K562 (cell line): ENCODE measurements at regions not wholly inside any gene's neighbourhood (a gene's known extent, or its start where the extent isn't known, plus 50 kb on each side); places are given as distances from the start of the nearest gene placed in this dataset.

Experiments used
- ATAC-seq: fragments of 200-7000 bp; cut with Tn5 transposase; 3 replicates; pipeline ENCODE4 v1.9.1; 2020; ENCODE audit warnings: moderate library complexity
- BruUV-seq: library from RNA; stranded (reverse); fragments of 400-500 nt; replicated peaks from 2 replicates; lab custom pipeline; 2021; lab: Mats Ljungman, UMichigan
- CTCF ChIA-PET: fragments of 300-600 bp; formaldehyde crosslinking; extraction: SDS; loops from one replicate; lab custom pipeline; 2021; ENCODE audit warnings: low intra/inter-chr PET ratio; lab: Yijun Ruan, JAX
- POLR2A ChIA-PET: fragments of 300-600, 350-650 bp; sonication (Branson Sonifier 250); formaldehyde crosslinking; extraction: SDS; loops from one replicate; lab custom pipeline; 2021; ENCODE audit warnings: antibody characterized with exemption, inconsistent platforms; lab: Yijun Ruan, JAX
- DNase-seq, 4 experiments: peaks; one replicate each; pipeline versions ENCODE4 v3.0.0 to v3.0.0-alpha.2; 2011 to 2018; ENCODE audit warnings: low spot score in 3 of 4, mixed read lengths in 3 of 4; ENCODE audit errors: extremely low read depth in 1 of 4
- FAIRE-seq: peaks from 2 replicates; lab custom pipeline; 2011; peaks lifted over from hg19 to GRCh38; lab: Jason Lieb, UNC
- H2AFZ ChIP-seq: 2 replicates; pipeline ENCODE4 v1.6.0; 2011; ENCODE audit warnings: low read depth, low read length, control low read depth, inconsistent platforms
- H3K27ac ChIP-seq: fragments of 200-600 bp; 3 replicates; pipeline ENCODE4 v1.8.0; 2011; ENCODE audit warnings: low read depth, mild to moderate bottlenecking, control low read depth, inconsistent platforms, low read length, moderate library complexity, mixed read lengths; ENCODE audit errors: extremely low read depth
- H3K27me3 ChIP-seq, 2 experiments: fragments of 300-600 bp in 1 of 2; 2 replicates in 1 of 2; 3 replicates in 1 of 2; pipeline versions ENCODE4 v1.6.0 to v1.8.0; 2011; ENCODE audit warnings: inconsistent platforms in 2 of 2, low read length in 2 of 2, mild to moderate bottlenecking in 1 of 2, mixed read lengths in 1 of 2, moderate library complexity in 1 of 2; ENCODE audit not compliant: control insufficient read depth in 2 of 2, insufficient read depth in 2 of 2
- H3K36me3 ChIP-seq: fragments of 300-600 bp; 3 replicates; pipeline ENCODE4 v1.8.0; 2011; ENCODE audit warnings: mild to moderate bottlenecking, low read length, inconsistent platforms; ENCODE audit not compliant: control insufficient read depth, insufficient read depth
- H3K4me1 ChIP-seq, 2 experiments: fragments of 200-600 bp in 1 of 2; replicated peaks in 1 of 2; 2 replicates in 1 of 2; 3 replicates in 1 of 2; pipeline versions ENCODE4 v1.5.1 to v1.8.0; 2011; ENCODE audit warnings: inconsistent platforms in 2 of 2, low read length in 2 of 2, mild to moderate bottlenecking in 1 of 2, mixed read lengths in 1 of 2, moderate library complexity in 1 of 2; ENCODE audit not compliant: control insufficient read depth in 2 of 2, insufficient read depth in 2 of 2
- H3K4me2 ChIP-seq: 2 replicates; pipeline ENCODE4 v1.6.1; 2011; ENCODE audit warnings: low read length, control low read depth, inconsistent platforms, mixed read lengths; ENCODE audit not compliant: insufficient read depth
- H3K4me3 ChIP-seq: fragments of 200-600 bp; sonication (generic), shearing (Covaris generic); 2 replicates; pipeline ENCODE4 v1.5.1; 2016; ENCODE audit warnings: control low read depth, inconsistent platforms
- H3K79me2 ChIP-seq: fragments of 200-600 bp; 3 replicates; pipeline ENCODE4 v1.8.0; 2011; ENCODE audit warnings: low read length, inconsistent platforms; ENCODE audit not compliant: control insufficient read depth, insufficient read depth
- H3K9ac ChIP-seq, 2 experiments: 2 replicates each; pipeline versions ENCODE4 v1.6.0 to v1.6.1; 2011; ENCODE audit warnings: low read depth in 2 of 2, low read length in 2 of 2, control low read depth in 1 of 2, inconsistent platforms in 1 of 2, mild to moderate bottlenecking in 1 of 2, mixed read lengths in 1 of 2; ENCODE audit not compliant: insufficient read depth in 1 of 2
- H3K9me1 ChIP-seq: one replicate; pipeline ENCODE4 v1.6.0; 2011; ENCODE audit warnings: inconsistent platforms, mild to moderate bottlenecking, low read length, moderate library complexity; ENCODE audit not compliant: control insufficient read depth, insufficient read depth
- H3K9me3 ChIP-seq: replicated peaks from 2 replicates; pipeline ENCODE4 v1.5.1; 2011; ENCODE audit warnings: low read depth, low read length, inconsistent platforms; ENCODE audit not compliant: control insufficient read depth, insufficient read depth
- H4K20me1 ChIP-seq: replicated peaks from 2 replicates; pipeline ENCODE4 v1.6.1; 2011; ENCODE audit warnings: low read length, inconsistent platforms, mixed read lengths; ENCODE audit not compliant: control insufficient read depth, insufficient read depth
- ADNP ChIP-seq: fragments of 200-800 bp; sonication (Bioruptor generic); IDR thresholded peaks from 2 replicates; pipeline ENCODE4 v1.6.1; 2016; ENCODE audit warnings: missing genetic modification characterization, missing compliant biosample characterization
- ETV5 ChIP-seq: sonication (generic); formaldehyde crosslinking; IDR thresholded peaks from 2 replicates; pipeline ENCODE4 v1.4.0; 2020; ENCODE audit warnings: low read depth, mild to moderate bottlenecking, missing genetic modification reagents
- MBD2 ChIP-seq: sonication (generic); IDR thresholded peaks from 2 replicates; pipeline ENCODE4 v1.6.1; 2016; ENCODE audit warnings: low read depth, borderline replicate concordance
- RHOXF2B ChIP-seq: fragments of 250-450 bp; sonication (Bioruptor Pico); conservative IDR thresholded peaks from 2 replicates; pipeline ENCODE4 v1.5.1; 2021
- TGIF2 ChIP-seq: sonication (generic); formaldehyde crosslinking; IDR thresholded peaks from 2 replicates; pipeline ENCODE4 v1.8.1; 2022; ENCODE audit warnings: mild to moderate bottlenecking, missing genetic modification reagents, moderate library complexity
- TSC22D4 ChIP-seq: fragments of 450-650 bp; IDR thresholded peaks from 2 replicates; pipeline ENCODE4 v1.6.1; 2016; ENCODE audit warnings: missing genetic modification characterization, missing biosample characterization, control low read depth
- ZNF140 ChIP-seq: fragments of 250-450 bp; sonication (Bioruptor Pico); IDR thresholded peaks from 2 replicates; pipeline ENCODE4 v1.8.0; 2021; ENCODE audit warnings: moderate library complexity, mild to moderate bottlenecking, inconsistent platforms
- ZNF445 ChIP-seq: fragments of 250-450 bp; sonication (Bioruptor Pico); IDR thresholded peaks from 2 replicates; pipeline ENCODE4 v1.4.0; 2020; ENCODE audit warnings: low read depth, mild to moderate bottlenecking, moderate library complexity
- ZNF644 ChIP-seq: fragments of 200-800 bp; sonication (Bioruptor generic); IDR thresholded peaks from 2 replicates; pipeline ENCODE4 v1.6.1; 2016; ENCODE audit warnings: low read depth, missing genetic modification characterization, missing compliant biosample characterization
- WGBS: fragments of 100-300 bp; shearing (Covaris generic); methylation state at CpG from one replicate; pipeline ENCODE4 v1.1.6; 2016; ENCODE audit warnings: low coverage, mixed read lengths; ENCODE audit not compliant: insufficient coverage; ENCODE audit errors: missing lambda C conversion rate; 5-methylcytosine and 5-hydroxymethylcytosine counted together
- in situ Hi-C: fragments of 300-500 bp; cut with MboI; formaldehyde crosslinking; loops from 4 replicates; pipeline ENCODE4 v1.15.0; 2018; ENCODE audit warnings: inconsistent platforms, mixed read lengths
- intact Hi-C: fragments of 100-400 bp; cut with micrococcal nuclease; formaldehyde crosslinking; loops from 2 replicates; pipeline ENCODE4 v1.14.2; 2022
- TF ChIP-seq, protein P1 (sequence below): IDR thresholded peaks from 2 replicates; pipeline ENCODE4 v1.6.1; 2014; ENCODE audit warnings: antibody characterized with exemption

DNA sequence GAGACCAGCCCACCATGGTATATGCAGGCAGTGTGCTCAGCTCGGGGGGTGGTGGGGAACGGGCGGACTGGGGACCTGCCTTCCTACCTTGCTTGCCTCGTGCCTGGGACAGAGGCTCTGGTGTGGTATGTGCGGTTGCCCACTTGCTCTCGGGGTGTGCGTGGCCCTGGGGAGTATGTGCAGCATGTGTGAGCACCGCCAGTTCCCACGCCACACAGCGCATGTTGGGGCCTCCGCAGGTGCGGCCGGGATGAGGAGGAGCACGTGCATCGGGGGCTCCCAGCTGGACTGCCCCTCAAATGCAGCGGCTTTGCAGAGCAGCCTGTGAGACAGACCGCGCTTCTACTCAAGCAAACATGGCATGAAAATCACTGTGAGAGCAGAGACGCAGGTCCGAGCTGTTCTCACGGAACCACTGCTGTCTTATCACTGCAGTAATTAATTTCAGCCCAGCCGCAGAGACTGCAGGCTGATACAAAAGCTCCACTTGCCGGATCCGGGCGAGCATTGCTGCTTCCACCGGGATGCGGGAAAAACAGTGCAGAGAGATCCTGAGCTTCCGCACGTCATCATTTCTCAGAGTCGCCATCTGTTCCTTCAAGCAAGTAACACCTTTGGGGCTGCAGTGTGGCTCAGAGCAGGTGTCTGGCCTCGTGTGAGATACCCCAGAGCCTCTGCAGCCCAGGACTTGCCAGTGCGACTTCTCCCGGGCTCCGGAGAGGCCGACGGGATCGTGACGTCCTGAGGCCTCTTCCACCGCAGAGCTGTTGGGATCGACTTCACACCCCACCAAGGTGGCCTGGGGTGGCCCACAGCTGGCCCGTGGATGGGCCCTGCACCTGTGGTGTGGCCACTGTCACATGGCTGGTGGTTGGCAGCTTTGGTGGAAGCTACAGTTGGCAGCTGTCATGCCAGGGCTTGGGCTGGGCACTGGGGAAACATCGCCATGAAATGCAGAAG is 92.6 kb upstream of the ACTRT2 start:
- Histone ChIP-seq H3K4me2 (no peak overlapping the region), H3K79me2 (no peaks in the 10 kb centered on the region), H3K36me3 (no peaks in the 10 kb centered on the region), H3K4me1 (no peaks in the 10 kb centered on the region; a peak in 1 of 5 replicates), H3K9ac (no peak overlapping the region; a peak in 1 of 4 replicates), H3K4me3 (no peak overlapping the region), H4K20me1 (peaks cover 3% of the 10 kb centered on the region; the same call in 1 of the 2 replicates), H3K27me3 (peaks cover 27 to 87% of the 10 kb centered on the region in 2 experiments; a peak in 3 of 5 replicates)
- BruUV-seq: no TSS peak
- DNase-seq: no peak
- FAIRE-seq: no peak
- no peak for ATAC-seq
- in situ Hi-C loops: no loop called here
- CTCF ChIA-PET: interaction anchor here (0.6 kb wide), 1 partner anchor 978 kb away, joined by 3 read pairs; no protein-coding TSS in a partner anchor
- 4% methylated on average over 42 of the region's 42 CpGs for WGBS
- POLR2A ChIA-PET: interaction anchor here (0.6 kb wide), 1 partner anchor 110 kb away, joined by 5 read pairs; no protein-coding TSS in a partner anchor
- TF ChIP-seq ZNF445 (CRISPR knock-in tag) (no peak), RHOXF2B (CRISPR knock-in tag) (no peak), TGIF2 (CRISPR knock-in tag) (no peak), ADNP (tag) (no peak), ETV5 (no peak), ZNF140 (CRISPR knock-in tag) (no peak), MBD2 (no peak), ZNF644 (no peak), TSC22D4 (tag) (no peak)
- TF ChIP-seq, protein P1, sequence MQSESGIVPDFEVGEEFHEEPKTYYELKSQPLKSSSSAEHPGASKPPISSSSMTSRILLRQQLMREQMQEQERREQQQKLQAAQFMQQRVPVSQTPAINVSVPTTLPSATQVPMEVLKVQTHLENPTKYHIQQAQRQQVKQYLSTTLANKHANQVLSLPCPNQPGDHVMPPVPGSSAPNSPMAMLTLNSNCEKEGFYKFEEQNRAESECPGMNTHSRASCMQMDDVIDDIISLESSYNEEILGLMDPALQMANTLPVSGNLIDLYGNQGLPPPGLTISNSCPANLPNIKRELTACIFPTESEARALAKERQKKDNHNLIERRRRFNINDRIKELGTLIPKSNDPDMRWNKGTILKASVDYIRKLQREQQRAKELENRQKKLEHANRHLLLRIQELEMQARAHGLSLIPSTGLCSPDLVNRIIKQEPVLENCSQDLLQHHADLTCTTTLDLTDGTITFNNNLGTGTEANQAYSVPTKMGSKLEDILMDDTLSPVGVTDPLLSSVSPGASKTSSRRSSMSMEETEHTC: no peak
- TF ChIP-seq, all 486 proteins: peak for 0
- H2AFZ ChIP-seq: no peak overlapping the region
- intact Hi-C loops: no loop called here
- H3K9me1 ChIP-seq: no peaks in the 10 kb centered on the region
- H3K27ac ChIP-seq: no peak overlapping the region
- H3K9me3 ChIP-seq: no peaks in the 10 kb centered on the region
